GM18499 (cell line): ENCODE measurements at regions not wholly inside any gene's neighbourhood (a gene's known extent, or its start where the extent isn't known, plus 50 kb on each side); places are given as distances from the start of the nearest gene placed in this dataset.

Source experiments
- ATAC-seq: cut with Tn5 transposase; IDR thresholded peaks from one replicate; pipeline ENCODE4 v1.9.1; 2021; ENCODE audit warnings: moderate number of reproducible peaks; ENCODE audit not compliant: insufficient read depth, unreplicated experiment

GRCh38 chr15:39304931-39305728 lies 275.7 kb upstream of the THBS1 start:
- no peak for ATAC-seq

- ATAC-seq, result no peak
Measured at GRCh38 chr15:39310633-39311032, 270.2 kb upstream of the THBS1 start.

GRCh38 chr15:39312984-39313383 lies 267.9 kb upstream of the THBS1 start:
- ATAC-seq, result no peak

- no peak for ATAC-seq
Measured at GRCh38 chr15:39313467-39313866, 267.4 kb upstream of the THBS1 start.

GRCh38 chr15:39313881-39314280 lies 267.0 kb upstream of the THBS1 start:
- no peak for ATAC-seq

GRCh38 chr15:39315206-39315850 lies 265.6 kb upstream of the THBS1 start:
- ATAC-seq, result no peak

GRCh38 chr15:39317225-39317624 lies 263.7 kb upstream of the THBS1 start:
- ATAC-seq, result no peak

- no peak for ATAC-seq
Measured at GRCh38 chr15:39318231-39318630, 262.6 kb upstream of the THBS1 start.

- no peak for ATAC-seq
Measured at GRCh38 chr15:39320355-39320754, 260.5 kb upstream of the THBS1 start.

- ATAC-seq, result no peak
Measured at GRCh38 chr15:39320886-39321285, 260.0 kb upstream of the THBS1 start.

- no peak for ATAC-seq
Measured at GRCh38 chr15:39321977-39322376, 258.9 kb upstream of the THBS1 start.

GRCh38 chr15:39323157-39323556 lies 257.7 kb upstream of the THBS1 start:
- no peak for ATAC-seq

- ATAC-seq, result no peak
Measured at GRCh38 chr15:39323706-39324105, 257.2 kb upstream of the THBS1 start.

GRCh38 chr15:39326306-39326975 lies 254.4 kb upstream of the THBS1 start:
- no peak for ATAC-seq

- ATAC-seq, result no peak
Measured at GRCh38 chr15:39327005-39327730, 253.7 kb upstream of the THBS1 start.

- ATAC-seq, result no peak
Measured at GRCh38 chr15:39330061-39330460, 250.8 kb upstream of the THBS1 start.

GRCh38 chr15:39331584-39331983 lies 249.3 kb upstream of the THBS1 start:
- ATAC-seq, result no peak

- ATAC-seq, result no peak
Measured at GRCh38 chr15:39332846-39333245, 248.0 kb upstream of the THBS1 start.

- ATAC-seq, result no peak
Measured at GRCh38 chr15:39333393-39333792, 247.5 kb upstream of the THBS1 start.

- no peak for ATAC-seq
Measured at GRCh38 chr15:39333896-39334295, 247.0 kb upstream of the THBS1 start.

- ATAC-seq, result no peak
Measured at GRCh38 chr15:39336926-39337325, 244.0 kb upstream of the THBS1 start.
